SHP77 treated with DMSO at 0.1 percent for 48 hours (cell line): ENCODE measurements at regions not wholly inside any gene's neighbourhood (a gene's known extent, or its start where the extent isn't known, plus 50 kb on each side); places are given as distances from the start of the nearest gene placed in this dataset.
A peak's percentile ranks its signal among the peaks of the same experiment; 100 is the strongest.
"Not testable (repeated sequence)": the region's sequence is repeated elsewhere in the genome, so short reads cannot be mapped to it uniquely, and the experiment has no call there.

Experiments
- DNase-seq: peaks from one replicate; lab custom pipeline; 2025; lab: John Stamatoyannopoulos, UW

- DNase-seq = no peak
These were observed 472.2 kb downstream of the MATN1 start for GRCh38 chr1:30250984-30251850.

- no peak for DNase-seq
These were observed 472.9 kb downstream of the MATN1 start for GRCh38 chr1:30250338-30250983.

GRCh38 chr1:30249446-30250337, 473.7 kb downstream of the MATN1 start:
- DNase-seq = no peak

GRCh38 chr1:30248774-30249173, 474.6 kb downstream of the MATN1 start:
- no peak for DNase-seq

- DNase-seq = no peak
These were observed 475.0 kb downstream of the MATN1 start for GRCh38 chr1:30248373-30248772.

- DNase-seq = no peak
These were observed 478.6 kb downstream of the MATN1 start for GRCh38 chr1:30244801-30245200.

- DNase-seq = no peak
These were observed 480.5 kb downstream of the MATN1 start for GRCh38 chr1:30242722-30243457.

GRCh38 chr1:30242168-30242567, 481.2 kb downstream of the MATN1 start:
- DNase-seq = no peak

- no peak for DNase-seq
These were observed 481.7 kb downstream of the MATN1 start for GRCh38 chr1:30241681-30242080.

GRCh38 chr1:30234091-30234490, 489.3 kb downstream of the MATN1 start:
- DNase-seq = no peak

GRCh38 chr1:30232288-30232899, 491.0 kb downstream of the MATN1 start:
- DNase-seq = peak; percentile 12

GRCh38 chr1:30229960-30230359, 493.4 kb downstream of the MATN1 start:
- no peak for DNase-seq

GRCh38 chr1:30229557-30229956, 493.8 kb downstream of the MATN1 start:
- no peak for DNase-seq

- no peak for DNase-seq
These were observed 496.7 kb downstream of the MATN1 start for GRCh38 chr1:30226648-30227047.

GRCh38 chr1:30225357-30225756, 498.0 kb downstream of the MATN1 start:
- DNase-seq = no peak

GRCh38 chr1:30219675-30220074, 503.7 kb downstream of the MATN1 start:
- no peak for DNase-seq

GRCh38 chr1:30218438-30218837, 504.9 kb downstream of the MATN1 start:
- no peak for DNase-seq

GRCh38 chr1:30216602-30217001, 506.8 kb downstream of the MATN1 start:
- no peak for DNase-seq

GRCh38 chr1:30213936-30214335, 509.4 kb downstream of the MATN1 start:
- DNase-seq = no peak

- DNase-seq = not testable (repeated sequence)
These were observed 515.4 kb downstream of the MATN1 start for GRCh38 chr1:30207962-30208361.

- DNase-seq = not testable (repeated sequence)
These were observed 516.8 kb downstream of the MATN1 start for GRCh38 chr1:30206631-30207030.
